Keratinocyte (primary cell): ENCODE measurements at regions not wholly inside any gene's neighbourhood (a gene's known extent, or its start where the extent isn't known, plus 50 kb on each side); places are given as distances from the start of the nearest gene placed in this dataset.

Experiments used
- DNase-seq: peaks from one replicate; pipeline ENCODE4 v3.0.0-alpha.2; 2011; ENCODE audit warnings: low read depth, missing footprints, low spot score
- FAIRE-seq: peaks from 2 replicates; lab custom pipeline; 2011; peaks lifted over from hg19 to GRCh38; lab: Jason Lieb, UNC
- H2AFZ ChIP-seq: 2 replicates; pipeline ENCODE4 v1.6.0; 2012; ENCODE audit warnings: low read length, control low read depth, inconsistent platforms; ENCODE audit not compliant: control insufficient read depth
- H3K27ac ChIP-seq: 2 replicates; pipeline ENCODE4 v1.5.1; 2011; ENCODE audit warnings: low read length; ENCODE audit not compliant: control insufficient read depth, insufficient read depth
- H3K27me3 ChIP-seq: 3 replicates; pipeline ENCODE4 v1.6.0; 2011; ENCODE audit warnings: low read length; ENCODE audit not compliant: control insufficient read depth, insufficient read depth; ENCODE audit errors: extremely low read depth
- H3K36me3 ChIP-seq, 2 experiments: 2 replicates in 1 of 2; 3 replicates in 1 of 2; pipeline ENCODE4 v1.5.1; 2011; ENCODE audit warnings: low read length in 2 of 2, mild to moderate bottlenecking in 1 of 2; ENCODE audit not compliant: control insufficient read depth in 2 of 2, insufficient read depth in 2 of 2; ENCODE audit errors: extremely low read depth in 1 of 2
- H3K4me1 ChIP-seq: 3 replicates; pipeline ENCODE4 v1.5.1; 2011; ENCODE audit warnings: low read length; ENCODE audit not compliant: control insufficient read depth, insufficient read depth; ENCODE audit errors: extremely low read depth
- H3K4me2 ChIP-seq: 3 replicates; pipeline ENCODE4 v1.6.0; 2011; ENCODE audit warnings: low read depth, low read length; ENCODE audit not compliant: control insufficient read depth, insufficient read depth; ENCODE audit errors: extremely low read depth
- H3K4me3 ChIP-seq, 3 experiments: fragments of 200-600 bp in 1 of 3; sonication (generic) in 1 of 3; 2 replicates in 2 of 3; 3 replicates in 1 of 3; pipeline ENCODE4 v1.5.1; 2011 to 2016; ENCODE audit warnings: low read length in 3 of 3, mild to moderate bottlenecking in 3 of 3, control low read depth in 2 of 3, inconsistent platforms in 1 of 3, low read depth in 1 of 3, mixed read lengths in 1 of 3, mixed run types in 1 of 3, moderate library complexity in 1 of 3; ENCODE audit not compliant: control insufficient read depth in 2 of 3, insufficient read depth in 2 of 3; ENCODE audit errors: extremely low read depth in 1 of 3
- H3K79me2 ChIP-seq: 2 replicates; pipeline ENCODE4 v1.6.0; 2012; ENCODE audit warnings: low read length; ENCODE audit not compliant: control insufficient read depth, insufficient read depth
- H3K9ac ChIP-seq: 3 replicates; pipeline ENCODE4 v1.6.0; 2011; ENCODE audit warnings: low read length; ENCODE audit not compliant: control insufficient read depth, insufficient read depth; ENCODE audit errors: extremely low read depth
- H3K9me1 ChIP-seq: 3 replicates; pipeline ENCODE4 v1.6.0; 2011; ENCODE audit warnings: low read length; ENCODE audit not compliant: control insufficient read depth, insufficient read depth; ENCODE audit errors: extremely low read depth
- H3K9me3 ChIP-seq: 2 replicates; pipeline ENCODE4 v1.5.1; 2012; ENCODE audit warnings: low read depth, low read length; ENCODE audit not compliant: control insufficient read depth
- H4K20me1 ChIP-seq: 3 replicates; pipeline ENCODE4 v1.6.0; 2011; ENCODE audit warnings: low read length; ENCODE audit not compliant: control insufficient read depth, insufficient read depth; ENCODE audit errors: extremely low read depth
- EZH2 ChIP-seq: IDR thresholded peaks from one replicate; pipeline ENCODE4 v1.6.1; 2012; ENCODE audit warnings: inconsistent platforms, mild to moderate bottlenecking, low read length, moderate library complexity
- dilution Hi-C: fragments of 300-500 bp; cut with MboI; formaldehyde crosslinking; loops from one replicate; pipeline ENCODE4 v1.7.0; 2020; ENCODE audit warnings: low sequenced_read_pairs; ENCODE audit not compliant: extremely low pct_ligation_motif_present
- TF ChIP-seq, protein P1 (sequence below), 3 experiments: IDR thresholded peaks in 1 of 3; conservative IDR thresholded peaks in 1 of 3; optimal IDR thresholded peaks in 1 of 3; 2 replicates in 2 of 3; 3 replicates in 1 of 3; pipeline versions ENCODE3 to v1.5.1; 2011; ENCODE audit warnings: low read length in 3 of 3, mild to moderate bottlenecking in 3 of 3, moderate library complexity in 2 of 3, control low read depth in 1 of 3, inconsistent platforms in 1 of 3; ENCODE audit not compliant: insufficient read depth in 2 of 3; ENCODE audit errors: extremely low read depth in 1 of 3

- no peaks in the 10 kb centered on the region for H4K20me1 ChIP-seq
- no peak overlapping the region for H3K27ac ChIP-seq
- no peak for FAIRE-seq
- H3K9me3 ChIP-seq = no peaks in the 10 kb centered on the region
- H3K36me3 ChIP-seq = no peaks in the 10 kb centered on the region
- no peak for DNase-seq
- no peak overlapping the region for H3K4me3 ChIP-seq
- H3K9ac ChIP-seq = no peak overlapping the region
- no peaks in the 10 kb centered on the region for H3K79me2 ChIP-seq
- peaks cover 10% of the 10 kb centered on the region for H3K4me1 ChIP-seq
- dilution Hi-C loops = no loop called here
- H3K27me3 ChIP-seq = no peaks in the 10 kb centered on the region
- TF ChIP-seq, protein P1, sequence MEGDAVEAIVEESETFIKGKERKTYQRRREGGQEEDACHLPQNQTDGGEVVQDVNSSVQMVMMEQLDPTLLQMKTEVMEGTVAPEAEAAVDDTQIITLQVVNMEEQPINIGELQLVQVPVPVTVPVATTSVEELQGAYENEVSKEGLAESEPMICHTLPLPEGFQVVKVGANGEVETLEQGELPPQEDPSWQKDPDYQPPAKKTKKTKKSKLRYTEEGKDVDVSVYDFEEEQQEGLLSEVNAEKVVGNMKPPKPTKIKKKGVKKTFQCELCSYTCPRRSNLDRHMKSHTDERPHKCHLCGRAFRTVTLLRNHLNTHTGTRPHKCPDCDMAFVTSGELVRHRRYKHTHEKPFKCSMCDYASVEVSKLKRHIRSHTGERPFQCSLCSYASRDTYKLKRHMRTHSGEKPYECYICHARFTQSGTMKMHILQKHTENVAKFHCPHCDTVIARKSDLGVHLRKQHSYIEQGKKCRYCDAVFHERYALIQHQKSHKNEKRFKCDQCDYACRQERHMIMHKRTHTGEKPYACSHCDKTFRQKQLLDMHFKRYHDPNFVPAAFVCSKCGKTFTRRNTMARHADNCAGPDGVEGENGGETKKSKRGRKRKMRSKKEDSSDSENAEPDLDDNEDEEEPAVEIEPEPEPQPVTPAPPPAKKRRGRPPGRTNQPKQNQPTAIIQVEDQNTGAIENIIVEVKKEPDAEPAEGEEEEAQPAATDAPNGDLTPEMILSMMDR (optimal IDR thresholded peaks at IDR 0.05 in 1 of 3, IDR thresholded peaks at IDR 0.05 in 1 of 3, conservative IDR thresholded peaks at IDR 0.05 in 1 of 3; ENCODE audit: extremely low read depth in 1 of 3, insufficient read depth in 2 of 3, low read length in 3 of 3) = no peak
- TF ChIP-seq EZH2 = no peak
- H2AFZ ChIP-seq = peak overlapping the region; percentile 47
- no peaks in the 10 kb centered on the region for H3K9me1 ChIP-seq
- no peak overlapping the region for H3K4me2 ChIP-seq
Measured at GRCh38 chr4:184289179-184289535, 71.5 kb upstream of the ENPP6 start.

GRCh38 chr4:184288451-184289178 lies 70.9 kb upstream of the ENPP6 start:
- Histone ChIP-seq H3K4me1 (peaks cover 10% of the 10 kb centered on the region), H3K4me2 (peak overlapping the region; percentile 80), H3K27me3 (no peaks in the 10 kb centered on the region), H3K9me1 (no peaks in the 10 kb centered on the region), H3K79me2 (no peaks in the 10 kb centered on the region), H3K27ac (no peak overlapping the region), H3K9me3 (no peaks in the 10 kb centered on the region), H2AFZ (peak overlapping the region; percentile 80), H3K9ac (no peak overlapping the region), H3K36me3 (no peaks in the 10 kb centered on the region), H3K4me3 (no peak overlapping the region), H4K20me1 (no peaks in the 10 kb centered on the region)
- no peak for FAIRE-seq
- dilution Hi-C loops = no loop called here
- TF ChIP-seq, protein P1 (optimal IDR thresholded peaks at IDR 0.05 in 1 of 3, IDR thresholded peaks at IDR 0.05 in 1 of 3, conservative IDR thresholded peaks at IDR 0.05 in 1 of 3; ENCODE audit: extremely low read depth in 1 of 3, insufficient read depth in 2 of 3, low read length in 3 of 3) = no peak
- TF ChIP-seq EZH2 = no peak
- DNase-seq = no peak
